Adrenal gland (tissue), 9 donors: ENCODE measurements at regions not wholly inside any gene's neighbourhood (a gene's known extent, or its start where the extent isn't known, plus 50 kb on each side); places are given as distances from the start of the nearest gene placed in this dataset.

Experiments
- DNase-seq, 7 donors: peaks; one replicate each; pipeline ENCODE4 v3.0.0-alpha.2; 2019 to 2020
- H3K27ac ChIP-seq, 5 donors: fragments of 200-600 bp; sonication (generic) in 4 of 5; 1 replicate in 3 of 5; 2 replicates in 2 of 5; pipeline versions ENCODE4 v1.5.1 to v1.8.0; 2016 to 2020; ENCODE audit warnings: mild to moderate bottlenecking in 1 of 5
- H3K27me3 ChIP-seq: fragments of 200-600 bp; 2 replicates; pipeline ENCODE4 v1.8.0; 2021
- H3K36me3 ChIP-seq, 2 donors: fragments of 200-600 bp; replicated peaks in 1 of 2; 1 replicate in 1 of 2; 2 replicates in 1 of 2; pipeline versions ENCODE4 v1.5.1 to v1.8.0; 2018 to 2022
- H3K4me1 ChIP-seq, 2 donors: fragments of 200-600 bp; replicated peaks in 1 of 2; 1 replicate in 1 of 2; 2 replicates in 1 of 2; pipeline versions ENCODE4 v1.5.1 to v1.8.0; 2018 to 2021
- H3K4me3 ChIP-seq, 4 donors: fragments of 200-600 bp; sonication (generic) in 3 of 4; one replicate each; pipeline ENCODE4 v1.5.1; 2016 to 2018
- H3K9me3 ChIP-seq, 3 donors: fragments of 200-600 bp; sonication (generic) in 1 of 3; replicated peaks in 1 of 3; 1 replicate in 2 of 3; 2 replicates in 1 of 3; pipeline versions ENCODE4 v1.5.1 to v1.8.0; 2016 to 2021
- POLR2A ChIP-seq, 2 donors: fragments of 450-650 bp; IDR thresholded peaks; one replicate each; pipeline ENCODE4 v1.6.1; 2017; ENCODE audit warnings: antibody characterized with exemption in 2 of 2, mild to moderate bottlenecking in 2 of 2, moderate library complexity in 1 of 2
- WGBS, 4 donors: extraction: QIAGEN DNeasy Blood & Tissue Kit in 2 of 4; methylation state at CpG; one replicate each; pipeline versions ENCODE4 v1.1.5 to v1.1.7; 2013 to 2017; 5-methylcytosine and 5-hydroxymethylcytosine counted together
- intact Hi-C, 2 donors: fragments of 100-400 bp; cut with DNase I; formaldehyde crosslinking; loops; one replicate each; pipeline versions ENCODE4 v1.14.1 to v1.15.0; 2022 to 2023
- TF ChIP-seq, protein P1 (sequence below), 6 experiments: fragments of 450-650 bp in 4 of 6; fragments of 200-600 bp in 2 of 6; sonication (generic) in 1 of 6; IDR thresholded peaks; 1 replicate in 5 of 6; 2 replicates in 1 of 6; pipeline versions ENCODE4 v1.5.1 to v1.8.0; 2016 to 2021; ENCODE audit warnings: antibody characterized with exemption in 6 of 6, mild to moderate bottlenecking in 2 of 6, moderate library complexity in 1 of 6
- donor health status: healthy with polysubstance abuse.
- donor health status: Bipolar disorder and iron deficiency.
- donor health status: DM: yes; HTN: yes; CAD: no.
- donor health status: DM: no; HTN: no; CAD: no.
- donor health status: DM: no; HTN: no; CAD: no.

- intact Hi-C loops = no loop called here
- Histone ChIP-seq H3K36me3 (no peaks in the 10 kb centered on the region), H3K4me3 (no peak overlapping the region), H3K4me1 (no peaks in the 10 kb centered on the region), H3K27me3 (no peaks in the 10 kb centered on the region), H3K9me3 (no peaks in the 10 kb centered on the region), H3K27ac (no peak overlapping the region)
- no peak for DNase-seq
- WGBS, 4 donors = 55 to 74% (median 73%) methylated on average over 1 of the region's 1 CpG
- TF ChIP-seq POLR2A (IDR thresholded peaks at IDR 0.05) = no peak
- TF ChIP-seq, protein P1, sequence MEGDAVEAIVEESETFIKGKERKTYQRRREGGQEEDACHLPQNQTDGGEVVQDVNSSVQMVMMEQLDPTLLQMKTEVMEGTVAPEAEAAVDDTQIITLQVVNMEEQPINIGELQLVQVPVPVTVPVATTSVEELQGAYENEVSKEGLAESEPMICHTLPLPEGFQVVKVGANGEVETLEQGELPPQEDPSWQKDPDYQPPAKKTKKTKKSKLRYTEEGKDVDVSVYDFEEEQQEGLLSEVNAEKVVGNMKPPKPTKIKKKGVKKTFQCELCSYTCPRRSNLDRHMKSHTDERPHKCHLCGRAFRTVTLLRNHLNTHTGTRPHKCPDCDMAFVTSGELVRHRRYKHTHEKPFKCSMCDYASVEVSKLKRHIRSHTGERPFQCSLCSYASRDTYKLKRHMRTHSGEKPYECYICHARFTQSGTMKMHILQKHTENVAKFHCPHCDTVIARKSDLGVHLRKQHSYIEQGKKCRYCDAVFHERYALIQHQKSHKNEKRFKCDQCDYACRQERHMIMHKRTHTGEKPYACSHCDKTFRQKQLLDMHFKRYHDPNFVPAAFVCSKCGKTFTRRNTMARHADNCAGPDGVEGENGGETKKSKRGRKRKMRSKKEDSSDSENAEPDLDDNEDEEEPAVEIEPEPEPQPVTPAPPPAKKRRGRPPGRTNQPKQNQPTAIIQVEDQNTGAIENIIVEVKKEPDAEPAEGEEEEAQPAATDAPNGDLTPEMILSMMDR (IDR thresholded peaks at IDR 0.05) = no peak
Observed at GRCh38 chr1:87869567-87869966, 540.9 kb downstream of the LMO4 start.

- H3K27me3 ChIP-seq = no peaks in the 10 kb centered on the region
- no peak for DNase-seq
- H3K4me1 ChIP-seq = no peaks in the 10 kb centered on the region
- WGBS, 4 donors = 78 to 87% (median 81%) methylated on average over 2 of the region's 2 CpGs
- TF ChIP-seq POLR2A (IDR thresholded peaks at IDR 0.05) = no peak
- TF ChIP-seq, protein P1 (IDR thresholded peaks at IDR 0.05) = no peak
- intact Hi-C loops = no loop called here
- no peak overlapping the region for H3K27ac ChIP-seq
- no peak overlapping the region for H3K4me3 ChIP-seq
- no peaks in the 10 kb centered on the region for H3K36me3 ChIP-seq
- H3K9me3 ChIP-seq = no peaks in the 10 kb centered on the region
Observed at GRCh38 chr1:87872189-87872588, 543.5 kb downstream of the LMO4 start.

- TF ChIP-seq, protein P1 (IDR thresholded peaks at IDR 0.05) = no peak
- TF ChIP-seq POLR2A (IDR thresholded peaks at IDR 0.05) = no peak
- H3K27ac ChIP-seq = no peak overlapping the region
- H3K4me1 ChIP-seq = no peaks in the 10 kb centered on the region
- DNase-seq = no peak
- 79 to 87% (median 80%) methylated on average over 3 of the region's 3 CpGs for WGBS, 4 donors
- H3K27me3 ChIP-seq = no peaks in the 10 kb centered on the region
- intact Hi-C loops = no loop called here
- H3K9me3 ChIP-seq = no peaks in the 10 kb centered on the region
- H3K36me3 ChIP-seq = no peaks in the 10 kb centered on the region
- no peak overlapping the region for H3K4me3 ChIP-seq
Observed at GRCh38 chr1:87872692-87873091, 544.0 kb downstream of the LMO4 start.

- Histone ChIP-seq H3K4me1 (no peaks in the 10 kb centered on the region), H3K9me3 (no peaks in the 10 kb centered on the region), H3K36me3 (no peaks in the 10 kb centered on the region), H3K4me3 (no peak overlapping the region), H3K27me3 (no peaks in the 10 kb centered on the region), H3K27ac (no peak overlapping the region)
- TF ChIP-seq POLR2A (IDR thresholded peaks at IDR 0.05) = no peak
- TF ChIP-seq, protein P1 (IDR thresholded peaks at IDR 0.05) = no peak
- intact Hi-C loops = no loop called here
- DNase-seq = no peak
Observed at GRCh38 chr1:87878873-87879272, 550.2 kb downstream of the LMO4 start.
